Body of pancreas (tissue), 4 donors: ENCODE measurements at regions not wholly inside any gene's neighbourhood (a gene's known extent, or its start where the extent isn't known, plus 50 kb on each side); places are given as distances from the start of the nearest gene placed in this dataset.

ENCODE experiments used
- ATAC-seq: fragments of 150-250 bp; one replicate; pipeline ENCODE4 v1.9.1; 2016
- DNase-seq, 4 donors: peaks; one replicate each; pipeline ENCODE4 v3.0.0-alpha.2; 2019
- H3K27ac ChIP-seq, 4 donors: fragments of 200-600 bp; sonication (generic); 1 replicate in 3 of 4; 2 replicates in 1 of 4; pipeline versions ENCODE4 v1.5.1 to v1.6.1; 2016 to 2019; ENCODE audit warnings: mild to moderate bottlenecking in 1 of 4, mixed read lengths in 1 of 4, moderate library complexity in 1 of 4
- H3K27me3 ChIP-seq, 2 donors: fragments of 200-600 bp; sonication (generic); one replicate each; pipeline ENCODE4 v1.6.0; 2016; ENCODE audit warnings: mild to moderate bottlenecking in 1 of 2
- H3K36me3 ChIP-seq, 2 donors: fragments of 200-600 bp; sonication (generic); replicated peaks in 1 of 2; 2 replicates each; pipeline ENCODE4 v1.5.1; 2016; ENCODE audit warnings: low read depth in 2 of 2; ENCODE audit not compliant: insufficient read depth in 1 of 2
- H3K4me1 ChIP-seq: fragments of 200-600 bp; sonication (generic); one replicate; pipeline ENCODE4 v1.6.0; 2016
- H3K4me3 ChIP-seq, 2 donors: fragments of 200-600 bp; sonication (generic); 1 replicate in 1 of 2; 2 replicates in 1 of 2; pipeline ENCODE4 v1.5.1; 2016 to 2019
- H3K9me3 ChIP-seq, 3 donors: fragments of 200-600 bp; sonication (generic); 1 replicate in 2 of 3; 2 replicates in 1 of 3; pipeline ENCODE4 v1.5.1; 2016
- CTCF ChIP-seq, 7 experiments: fragments of 450-650 bp in 4 of 7; fragments of 200-600 bp in 3 of 7; sonication (generic) in 3 of 7; IDR thresholded peaks; one replicate each; pipeline ENCODE4 v1.5.1; 2016 to 2019; ENCODE audit warnings: antibody characterized with exemption in 7 of 7
- POLR2A ChIP-seq, 3 donors: fragments of 450-650 bp; IDR thresholded peaks; one replicate each; pipeline ENCODE4 v1.6.1; 2016; ENCODE audit warnings: antibody characterized with exemption in 3 of 3, mild to moderate bottlenecking in 2 of 3
- WGBS, 2 donors: methylation state at CpG; one replicate each; pipeline ENCODE4 v1.1.5; 2017; 5-methylcytosine and 5-hydroxymethylcytosine counted together
- intact Hi-C: fragments of 100-400 bp; cut with DNase I; formaldehyde crosslinking; loops from one replicate; pipeline ENCODE4 v1.15.1; 2023

- ATAC-seq, result no peak
- intact Hi-C loops, result no loop called here
- 51 to 64% methylated on average over 4 to 6 of the region's 6 CpGs for WGBS, 2 donors
- Histone ChIP-seq H3K36me3 (no peaks in the 10 kb centered on the region), H3K27me3 (no peaks in the 10 kb centered on the region), H3K4me3 (no peak overlapping the region), H3K27ac (no peak overlapping the region), H3K4me1 (no peaks in the 10 kb centered on the region), H3K9me3 (no peaks in the 10 kb centered on the region)
- TF ChIP-seq CTCF (IDR thresholded peaks at IDR 0.05), result no peak
- TF ChIP-seq POLR2A (IDR thresholded peaks at IDR 0.05), result no peak
- DNase-seq, result no peak
Observed at GRCh38 chr3:36032180-36033047, 347.9 kb upstream of the STAC start.

- no peaks in the 10 kb centered on the region for H3K27me3 ChIP-seq
- H3K4me1 ChIP-seq, result no peaks in the 10 kb centered on the region
- H3K36me3 ChIP-seq, result no peaks in the 10 kb centered on the region
- H3K9me3 ChIP-seq, result no peaks in the 10 kb centered on the region
- no peak overlapping the region for H3K27ac ChIP-seq
- TF ChIP-seq POLR2A (IDR thresholded peaks at IDR 0.05) (no peak), CTCF (IDR thresholded peaks at IDR 0.05) (no peak)
- no peak for DNase-seq
- no peak for ATAC-seq
- intact Hi-C loops, result no loop called here
- H3K4me3 ChIP-seq, result no peak overlapping the region
Observed at GRCh38 chr3:36058404-36059030, 321.8 kb upstream of the STAC start.

GRCh38 chr3:36060950-36061349 is 319.4 kb upstream of the STAC start:
- no peak for TF ChIP-seq POLR2A (IDR thresholded peaks at IDR 0.05)
- no peak for TF ChIP-seq CTCF (IDR thresholded peaks at IDR 0.05)
- Histone ChIP-seq H3K9me3 (no peaks in the 10 kb centered on the region), H3K4me1 (no peaks in the 10 kb centered on the region), H3K27ac (no peak overlapping the region), H3K27me3 (no peaks in the 10 kb centered on the region), H3K4me3 (no peak overlapping the region), H3K36me3 (no peaks in the 10 kb centered on the region)
- intact Hi-C loops, result no loop called here
- ATAC-seq, result no peak
- 49 to 55% methylated on average over 5 of the region's 5 CpGs for WGBS, 2 donors
- DNase-seq, result no peak

- no peak overlapping the region for H3K4me3 ChIP-seq
- no peak overlapping the region for H3K27ac ChIP-seq
- WGBS, 2 donors, result 41 to 51% methylated on average over 2 of the region's 2 CpGs
- TF ChIP-seq POLR2A (IDR thresholded peaks at IDR 0.05) (no peak), CTCF (IDR thresholded peaks at IDR 0.05) (no peak)
- no peaks in the 10 kb centered on the region for H3K36me3 ChIP-seq
- H3K27me3 ChIP-seq, result no peaks in the 10 kb centered on the region
- intact Hi-C loops, result no loop called here
- DNase-seq, result no peak
- no peaks in the 10 kb centered on the region for H3K4me1 ChIP-seq
- no peak for ATAC-seq
- no peaks in the 10 kb centered on the region for H3K9me3 ChIP-seq
Observed at GRCh38 chr3:36063992-36064391, 316.3 kb upstream of the STAC start.
